Activated CD4-positive, alpha-beta T cell treated with anti-CD3 and anti-CD28 coated beads for 24 hours (primary cell): ENCODE measurements at regions not wholly inside any gene's neighbourhood (a gene's known extent, or its start where the extent isn't known, plus 50 kb on each side); places are given as distances from the start of the nearest gene placed in this dataset.
"Not testable (repeated sequence)": the region's sequence is repeated elsewhere in the genome, so short reads cannot be mapped to it uniquely, and the experiment has no call there.

Experiments
- DNase-seq, 2 donors: peaks; one replicate each; pipeline ENCODE4 v3.0.0-alpha.2; 2020; ENCODE audit warnings: low read depth in 2 of 2

GRCh38 chr1:166605137-166605536, 234.1 kb upstream of the POGK start:
- DNase-seq, result no peak

- DNase-seq, result no peak
Measured at GRCh38 chr1:166612886-166613285, 226.4 kb upstream of the POGK start.

GRCh38 chr1:166616206-166616605, 223.1 kb upstream of the POGK start:
- no peak for DNase-seq

GRCh38 chr1:166626711-166627110, 212.6 kb upstream of the POGK start:
- DNase-seq, result no peak

GRCh38 chr1:166627558-166627957, 211.7 kb upstream of the POGK start:
- no peak for DNase-seq

GRCh38 chr1:166628259-166628658, 211.0 kb upstream of the POGK start:
- DNase-seq, result no peak

GRCh38 chr1:166629946-166630345, 209.3 kb upstream of the POGK start:
- no peak for DNase-seq

GRCh38 chr1:166630369-166630768, 208.9 kb upstream of the POGK start:
- DNase-seq, result no peak

GRCh38 chr1:166638137-166638536, 201.1 kb upstream of the POGK start:
- no peak for DNase-seq

- DNase-seq, result not testable (repeated sequence)
Measured at GRCh38 chr1:166657228-166657627, 182.0 kb upstream of the POGK start.

GRCh38 chr1:166666790-166667189, 172.5 kb upstream of the POGK start:
- not testable (repeated sequence) for DNase-seq

GRCh38 chr1:166667600-166667999, 171.7 kb upstream of the POGK start:
- DNase-seq, result not testable (repeated sequence)

- DNase-seq, result no peak
Measured at GRCh38 chr1:166671627-166672026, 167.6 kb upstream of the POGK start.

GRCh38 chr1:166673722-166674121, 165.6 kb upstream of the POGK start:
- no peak for DNase-seq

GRCh38 chr1:166675213-166675612, 164.1 kb upstream of the POGK start:
- DNase-seq, result no peak

GRCh38 chr1:166676981-166677380, 162.3 kb upstream of the POGK start:
- DNase-seq, result no peak

- DNase-seq, result no peak
Measured at GRCh38 chr1:166679369-166679768, 159.9 kb upstream of the POGK start.

- DNase-seq, result no peak
Measured at GRCh38 chr1:166682588-166682987, 156.7 kb upstream of the POGK start.

- not testable (repeated sequence) for DNase-seq
Measured at GRCh38 chr1:166684669-166685068, 154.6 kb upstream of the POGK start.

- DNase-seq, result no peak
Measured at GRCh38 chr1:166685200-166685599, 154.1 kb upstream of the POGK start.

GRCh38 chr1:166685891-166686290, 153.4 kb upstream of the POGK start:
- not testable (repeated sequence) for DNase-seq

- not testable (repeated sequence) for DNase-seq
Measured at GRCh38 chr1:166690596-166690995, 148.7 kb upstream of the POGK start.

- DNase-seq, result no peak
Measured at GRCh38 chr1:166691476-166691875, 147.8 kb upstream of the POGK start.

GRCh38 chr1:166692346-166692745, 146.9 kb upstream of the POGK start:
- no peak for DNase-seq

- no peak for DNase-seq
Measured at GRCh38 chr1:166693158-166693557, 146.1 kb upstream of the POGK start.
